ENCODE measurements at regions not wholly inside any gene's neighbourhood (a gene's known extent, or its start where the extent isn't known, plus 50 kb on each side); places are given as distances from the start of the nearest gene placed in this dataset.

- H3K27me3 Mint-ChIP-seq: no peaks in the 10 kb centered on the region
- H3K4me1 Mint-ChIP-seq (ENCODE audit: low read depth): no peaks in the 10 kb centered on the region
These were observed 359.2 kb downstream of the IRS2 start for GRCh38 chr13:109427148-109427547.

GRCh38 chr13:109426690-109426990, 359.7 kb downstream of the IRS2 start:
- H3K27ac Mint-ChIP-seq: no peak overlapping the region
- H3K9me3 Mint-ChIP-seq (ENCODE audit: low read depth): peaks cover 15% of the 10 kb centered on the region
- H3K4me3 Mint-ChIP-seq (ENCODE audit: low read depth): no peak overlapping the region
- TF ChIP-seq CTCF (IDR thresholded peaks at IDR 0.05; ENCODE audit: unreplicated experiment): no peak
- no peaks in the 10 kb centered on the region for H3K27me3 Mint-ChIP-seq
- H3K4me1 Mint-ChIP-seq (ENCODE audit: low read depth): no peaks in the 10 kb centered on the region
- no peak for DNase-seq (ENCODE audit: low spot score, unreplicated experiment)
- H3K36me3 Mint-ChIP-seq (ENCODE audit: insufficient read depth): no peaks in the 10 kb centered on the region

More at GRCh38 chr13:109427148-109427547, 359.2 kb downstream of the IRS2 start:
- DNase-seq (ENCODE audit: low spot score, unreplicated experiment): no peak
- no peak overlapping the region for H3K27ac Mint-ChIP-seq
- H3K36me3 Mint-ChIP-seq (ENCODE audit: insufficient read depth): no peaks in the 10 kb centered on the region
- H3K4me3 Mint-ChIP-seq (ENCODE audit: low read depth): no peak overlapping the region
- H3K9me3 Mint-ChIP-seq (ENCODE audit: low read depth): peaks cover 16% of the 10 kb centered on the region
- no peak for TF ChIP-seq CTCF (IDR thresholded peaks at IDR 0.05; ENCODE audit: unreplicated experiment)

GRCh38 chr13:109425821-109426689, 360.3 kb downstream of the IRS2 start:
- DNase-seq (ENCODE audit: low spot score, unreplicated experiment): no peak
- Mint-ChIP-seq H3K4me1 (ENCODE audit: low read depth) (no peaks in the 10 kb centered on the region), H3K27me3 (no peaks in the 10 kb centered on the region), H3K36me3 (ENCODE audit: insufficient read depth) (no peaks in the 10 kb centered on the region), H3K9me3 (ENCODE audit: low read depth) (peaks cover 13% of the 10 kb centered on the region), H3K27ac (no peak overlapping the region), H3K4me3 (ENCODE audit: low read depth) (no peak overlapping the region)
- no peak for TF ChIP-seq CTCF (IDR thresholded peaks at IDR 0.05; ENCODE audit: unreplicated experiment)

- DNase-seq (ENCODE audit: low spot score, unreplicated experiment): no peak
- no peaks in the 10 kb centered on the region for H3K27me3 Mint-ChIP-seq
- no peaks in the 10 kb centered on the region for H3K36me3 Mint-ChIP-seq (ENCODE audit: insufficient read depth)
- TF ChIP-seq CTCF (IDR thresholded peaks at IDR 0.05; ENCODE audit: unreplicated experiment): no peak
- H3K4me3 Mint-ChIP-seq (ENCODE audit: low read depth): no peak overlapping the region
- H3K27ac Mint-ChIP-seq: no peak overlapping the region
- no peaks in the 10 kb centered on the region for H3K4me1 Mint-ChIP-seq (ENCODE audit: low read depth)
- H3K9me3 Mint-ChIP-seq (ENCODE audit: low read depth): no peaks in the 10 kb centered on the region
These were observed 364.2 kb downstream of the IRS2 start for GRCh38 chr13:109422161-109422560.

GRCh38 chr13:109419896-109420295, 366.5 kb downstream of the IRS2 start:
- Mint-ChIP-seq H3K9me3 (ENCODE audit: low read depth) (no peaks in the 10 kb centered on the region), H3K4me3 (ENCODE audit: low read depth) (no peak overlapping the region), H3K27me3 (peaks cover 5% of the 10 kb centered on the region), H3K27ac (no peak overlapping the region), H3K4me1 (ENCODE audit: low read depth) (no peaks in the 10 kb centered on the region), H3K36me3 (ENCODE audit: insufficient read depth) (no peaks in the 10 kb centered on the region)
- no peak for TF ChIP-seq CTCF (IDR thresholded peaks at IDR 0.05; ENCODE audit: unreplicated experiment)
- no peak for DNase-seq (ENCODE audit: low spot score, unreplicated experiment)

Measured in progenitor cell of endocrine pancreas (in vitro differentiated cells).